ENCODE measurements at regions not wholly inside any gene's neighbourhood (a gene's known extent, or its start where the extent isn't known, plus 50 kb on each side); places are given as distances from the start of the nearest gene placed in this dataset.
"Not testable (repeated sequence)": the region's sequence is repeated elsewhere in the genome, so short reads cannot be mapped to it uniquely, and the experiment has no call there.

DNA sequence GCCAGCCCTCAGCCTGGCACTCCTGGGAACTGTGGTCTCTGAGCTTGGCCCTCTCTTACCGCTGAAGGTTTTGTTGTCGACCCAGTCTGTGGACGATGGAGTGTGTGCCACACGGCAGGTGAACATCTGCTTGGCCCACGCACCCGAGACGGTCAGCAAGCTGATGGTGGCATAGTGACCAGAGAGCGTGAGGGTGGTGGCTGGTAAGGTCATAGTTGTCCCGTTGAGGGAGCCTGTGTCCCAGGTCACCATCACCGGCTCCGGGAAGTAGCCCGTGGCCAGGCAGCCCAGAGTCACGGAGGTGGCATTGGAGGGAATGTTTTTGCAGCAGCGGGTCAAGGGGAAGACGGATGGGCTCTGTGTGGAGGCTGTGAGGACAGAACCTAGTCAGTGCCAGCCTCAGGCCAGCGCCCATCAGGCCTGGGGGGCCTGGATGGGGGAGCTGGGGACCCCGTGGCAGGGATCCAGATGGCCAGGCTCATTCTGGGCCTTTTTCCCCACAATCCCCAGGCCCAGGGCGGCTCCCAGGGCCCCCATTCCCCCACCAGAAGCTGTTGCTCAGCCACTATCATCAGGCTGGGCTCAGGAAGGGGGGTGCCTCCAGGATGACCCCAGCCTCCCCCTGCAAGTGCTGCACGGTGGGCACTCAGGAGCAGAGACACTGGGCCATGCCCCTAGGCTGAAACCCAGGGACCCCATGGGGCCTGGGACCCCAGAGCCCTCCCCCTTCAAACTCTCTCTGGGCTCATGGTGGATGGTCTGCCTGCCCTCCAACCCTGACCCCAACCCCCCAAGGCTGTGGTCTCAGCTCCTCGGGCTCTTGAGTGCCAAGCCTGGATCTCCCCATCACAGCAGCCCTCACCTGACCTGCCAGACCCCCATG lies 75.2 kb downstream of the TMEM121 start:
- no peak for DNase-seq

GRCh38 chr14:105602243-105602750 lies 75.9 kb downstream of the TMEM121 start:
- no peak for DNase-seq

DNA sequence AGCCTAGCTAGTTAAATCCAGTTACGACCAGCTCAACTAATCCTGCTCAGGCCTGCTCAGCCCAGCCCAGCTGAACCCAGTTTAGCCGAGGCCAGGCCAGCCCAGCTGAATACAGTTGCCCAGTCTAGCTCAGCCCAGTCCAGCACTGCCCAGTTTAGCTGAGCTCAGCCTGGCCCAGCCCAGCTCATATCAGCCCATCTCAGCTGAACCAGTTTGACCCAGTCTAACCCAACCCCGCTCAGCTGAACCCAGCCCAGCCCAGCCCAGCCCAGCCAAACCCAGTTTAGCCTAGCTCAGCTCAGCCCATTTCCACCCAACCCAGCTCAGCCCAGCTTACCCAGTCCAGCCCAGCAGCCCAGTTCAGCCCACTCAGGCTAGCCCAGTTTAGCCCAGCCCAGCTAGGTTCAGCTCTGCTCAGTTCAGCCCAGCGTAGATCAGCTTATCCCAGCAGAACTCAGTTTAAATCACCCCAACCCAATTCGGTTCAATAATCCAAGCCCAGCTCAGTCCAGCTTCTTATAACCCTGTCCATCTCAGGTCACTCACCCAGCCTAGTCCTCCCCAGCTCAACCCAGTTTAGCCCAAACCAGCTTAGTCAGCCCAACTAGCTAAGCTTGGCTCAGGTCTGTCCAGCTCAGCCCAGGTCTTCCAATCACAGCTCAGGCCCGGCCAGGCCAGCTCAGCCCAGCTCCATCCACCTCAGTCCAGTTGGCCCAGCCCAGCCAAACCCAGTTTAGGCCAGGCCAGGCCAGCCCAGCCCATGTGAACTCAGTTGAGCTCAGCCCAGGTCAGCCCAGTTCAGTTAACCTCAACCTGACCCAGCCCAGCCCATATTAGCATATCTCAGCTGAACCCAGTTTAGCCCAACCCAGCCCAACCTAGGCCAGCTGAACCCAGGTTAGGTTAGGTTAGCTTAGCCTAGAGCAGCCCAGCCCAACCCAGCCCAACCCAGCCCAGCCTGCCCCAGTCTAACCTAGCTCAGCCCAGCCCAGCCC lies 76.7 kb downstream of the TMEM121 start:
- no peak for DNase-seq

- DNase-seq = not testable (repeated sequence)
Observed at GRCh38 chr14:105604531-105605463, 78.4 kb downstream of the TMEM121 start.

GRCh38 chr14:105605464-105606304 lies 79.3 kb downstream of the TMEM121 start:
- no peak for DNase-seq

GRCh38 chr14:105606305-105606975 lies 80.1 kb downstream of the TMEM121 start:
- DNase-seq = not testable (repeated sequence)

DNA sequence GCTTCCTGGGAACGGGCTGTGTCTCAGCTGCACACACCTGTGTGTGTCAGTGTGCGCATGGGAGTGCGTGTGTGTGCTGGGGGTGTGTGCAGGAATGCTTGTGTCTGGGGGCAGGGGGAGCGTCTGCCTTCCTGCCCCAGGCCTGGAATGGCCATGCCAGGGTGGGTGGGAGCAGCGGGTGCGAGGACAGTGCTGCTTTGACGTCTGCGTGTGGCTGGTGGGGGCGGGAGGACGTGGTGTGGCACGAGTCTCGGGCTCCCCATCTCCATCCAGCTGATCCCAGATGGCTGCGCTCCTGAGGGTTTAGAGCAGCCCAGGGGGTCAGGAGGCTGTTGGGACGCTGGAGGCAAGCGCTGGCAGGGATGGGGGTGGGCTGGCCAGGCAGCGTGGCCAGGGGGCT lies 80.6 kb downstream of the TMEM121 start:
- not testable (repeated sequence) for DNase-seq

DNA sequence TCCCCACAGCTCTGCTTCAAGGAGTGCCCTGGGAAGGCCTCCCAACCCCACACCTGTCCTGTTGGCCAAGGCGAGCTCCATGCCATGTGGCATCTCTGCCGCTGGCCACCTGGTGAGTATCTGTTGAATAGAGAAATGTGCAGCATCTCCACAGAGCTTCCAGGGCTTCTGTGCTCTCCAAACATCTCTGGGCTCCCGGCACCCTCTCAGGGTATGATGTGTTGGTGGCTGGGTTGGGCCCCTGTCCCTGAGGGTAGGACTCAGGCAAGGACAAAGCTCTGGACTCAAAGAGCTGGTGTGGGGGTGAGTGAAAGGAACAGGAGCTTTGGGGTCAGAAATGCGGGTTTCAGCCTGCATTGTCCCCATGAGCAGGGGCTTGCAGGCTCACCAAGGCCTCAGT lies 88.6 kb downstream of the TMEM121 start:
- DNase-seq = not testable (repeated sequence)

GRCh38 chr14:105615986-105616801 lies 89.8 kb downstream of the TMEM121 start:
- not testable (repeated sequence) for DNase-seq

DNA sequence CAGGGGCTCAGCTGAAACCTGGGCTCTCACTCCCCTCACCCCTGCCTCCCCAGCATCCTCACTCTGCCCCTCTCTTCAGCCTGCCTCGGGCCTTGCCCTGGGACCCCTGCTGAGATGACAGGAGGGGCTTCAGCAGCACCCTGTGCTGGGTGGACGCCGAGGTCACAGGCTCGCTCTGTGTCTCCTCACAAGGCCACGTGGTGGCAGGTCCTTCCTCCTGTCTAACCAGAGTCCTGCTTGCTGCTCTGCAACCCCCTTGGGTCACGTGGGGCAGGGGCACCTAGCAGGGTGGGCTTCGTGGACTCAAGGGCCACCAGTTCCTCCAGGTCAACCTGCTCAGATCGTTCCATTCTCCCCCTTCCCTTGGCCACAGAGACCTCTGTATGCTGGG lies 90.4 kb downstream of the TMEM121 start:
- no peak for DNase-seq

DNA sequence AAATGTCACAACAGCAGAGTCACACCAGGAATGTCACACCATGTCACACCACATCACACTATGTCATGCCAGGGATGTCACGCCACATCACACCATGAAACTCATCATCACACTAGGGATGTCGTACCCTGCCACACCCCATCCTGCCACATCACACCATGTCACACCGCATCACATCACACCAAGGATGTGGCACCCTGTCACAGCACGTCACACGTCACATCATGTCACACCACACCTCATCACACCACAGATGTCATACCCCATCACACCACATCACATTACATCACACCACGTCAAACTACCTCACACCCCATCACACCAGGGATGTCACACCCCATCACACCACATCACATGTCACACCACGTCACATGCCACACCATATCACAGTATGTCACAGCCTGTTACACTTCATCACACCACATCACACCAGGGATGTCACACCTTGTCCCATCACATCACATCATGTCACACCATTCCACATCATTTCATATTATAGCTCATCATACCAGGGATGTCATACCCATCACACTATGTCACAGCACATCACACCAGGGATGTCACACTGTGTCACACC lies 90.9 kb downstream of the TMEM121 start:
- no peak for DNase-seq

GRCh38 chr14:105617805-105618204 lies 91.4 kb downstream of the TMEM121 start:
- DNase-seq = not testable (repeated sequence)

DNA sequence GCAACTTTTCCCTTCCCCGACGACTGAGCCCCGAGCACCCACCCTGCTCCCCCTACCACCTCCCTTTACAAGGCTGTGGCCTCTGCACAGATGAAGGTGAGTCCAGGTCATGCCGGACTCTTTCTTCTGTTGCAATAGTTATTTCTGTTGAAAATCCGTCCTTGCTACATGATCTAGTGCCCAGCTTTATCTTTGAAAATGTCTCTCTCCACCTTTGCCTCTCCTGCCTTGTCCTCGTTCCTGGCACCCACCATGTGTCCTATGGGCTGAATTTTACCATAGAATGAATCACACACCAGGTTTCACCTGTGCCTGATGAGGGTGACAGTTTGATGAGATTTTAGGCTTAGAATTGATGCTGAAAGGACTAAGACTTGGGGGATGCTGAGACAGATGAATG lies 92.9 kb downstream of the TMEM121 start:
- DNase-seq = not testable (repeated sequence)

DNA sequence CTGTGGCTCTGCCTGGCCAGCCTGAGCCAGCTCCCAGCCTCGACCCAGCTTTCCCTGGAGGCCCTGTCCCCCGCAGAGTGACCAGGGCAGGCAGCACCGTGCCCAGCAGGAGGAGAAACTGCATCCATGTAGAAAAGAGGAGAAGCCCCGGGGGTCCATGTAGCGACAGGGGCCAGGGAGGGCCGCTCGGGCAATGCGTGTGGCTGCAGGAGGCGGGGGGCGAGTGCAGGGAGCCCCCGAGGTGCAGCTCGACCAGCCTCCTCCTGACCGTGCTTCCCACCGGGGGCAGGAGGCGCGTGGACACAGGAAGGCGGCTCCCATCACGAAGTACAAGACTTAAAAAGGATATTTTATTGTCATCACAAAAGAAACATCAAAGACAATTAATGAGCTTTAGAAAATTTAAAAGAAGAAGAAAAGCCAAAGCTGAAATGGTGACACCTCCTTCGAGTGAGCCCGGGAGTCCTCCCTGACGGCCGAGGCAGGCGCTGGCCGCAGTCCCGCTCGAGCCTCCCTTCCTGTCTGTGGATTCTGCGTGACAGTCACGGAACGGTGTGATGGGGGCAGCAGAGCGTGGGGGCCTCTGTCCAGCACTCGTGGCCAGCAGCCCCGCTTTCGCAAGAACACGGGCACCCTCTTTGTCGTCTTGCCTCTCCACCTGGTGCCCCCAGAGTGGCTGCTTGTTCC lies 93.9 kb downstream of the TMEM121 start:
- DNase-seq = not testable (repeated sequence)

DNA sequence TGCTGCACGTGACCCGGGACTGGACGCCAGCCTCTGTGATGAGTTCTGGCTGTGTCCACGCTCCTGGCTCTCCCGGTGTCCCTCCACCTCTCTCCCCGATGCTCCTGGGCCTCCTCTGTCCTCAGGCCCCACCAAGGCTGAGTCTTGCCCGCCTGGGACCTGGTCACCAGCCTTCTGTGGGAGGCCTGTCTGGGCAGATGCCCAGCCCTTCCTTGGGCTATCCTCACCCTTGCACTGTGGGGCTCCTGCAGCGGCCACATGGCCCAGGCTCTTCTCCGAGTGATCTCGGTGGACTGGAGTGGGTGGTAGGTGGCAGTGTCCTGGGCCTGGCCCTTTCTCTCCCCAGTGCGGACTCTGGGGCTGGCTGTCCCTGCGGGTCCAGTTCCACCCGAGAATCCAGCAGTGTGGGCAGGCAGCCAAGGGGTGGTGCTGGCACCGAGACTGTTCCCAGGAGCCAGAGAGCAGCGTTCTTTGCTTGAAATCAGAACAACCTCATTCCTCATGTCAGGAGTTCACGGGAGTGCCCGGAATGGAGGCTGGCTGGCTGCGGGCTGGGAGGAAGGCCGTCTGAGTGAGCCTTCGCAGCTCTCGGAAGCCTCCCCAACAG lies 94.6 kb downstream of the TMEM121 start:
- not testable (repeated sequence) for DNase-seq

GRCh38 chr14:105621479-105622328 lies 95.3 kb downstream of the TMEM121 start:
- DNase-seq = not testable (repeated sequence)

DNA sequence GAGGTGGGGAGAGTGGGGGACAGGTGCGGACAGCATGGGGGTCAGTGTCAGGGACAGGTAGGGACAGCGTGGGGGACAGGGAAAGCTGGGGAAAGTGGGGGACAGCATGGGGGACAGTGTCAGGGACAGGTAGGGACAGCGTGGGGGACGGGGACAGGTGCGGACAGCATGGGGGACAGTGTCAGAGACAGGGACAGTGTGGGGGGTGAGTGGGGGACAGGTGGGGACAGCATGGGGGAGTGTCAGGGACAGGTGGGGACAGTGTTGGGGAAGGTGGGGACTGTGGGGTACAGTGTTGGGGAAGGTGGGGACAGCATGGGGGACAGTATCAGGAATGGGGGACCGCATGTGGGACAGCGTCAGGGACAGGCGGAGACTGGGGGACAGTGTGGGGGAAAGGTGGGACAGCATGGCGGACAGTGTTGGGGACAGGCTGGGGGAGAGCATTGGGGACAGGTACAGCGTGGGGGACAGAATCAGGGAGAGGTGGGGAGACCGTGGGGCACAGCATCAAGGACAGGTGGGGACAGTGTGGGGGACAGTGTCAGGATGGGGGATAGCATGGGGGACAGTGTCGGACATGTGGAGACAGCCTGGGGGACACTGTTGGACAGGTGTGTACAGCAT lies 96.1 kb downstream of the TMEM121 start:
- no peak for DNase-seq

Data from GF-D8 (cell line).